Retinal pigment epithelial cell (primary cell): ENCODE measurements at regions not wholly inside any gene's neighbourhood (a gene's known extent, or its start where the extent isn't known, plus 50 kb on each side); places are given as distances from the start of the nearest gene placed in this dataset.
A peak's percentile ranks its signal among the peaks of the same experiment; 100 is the strongest.
"Not testable (repeated sequence)": the region's sequence is repeated elsewhere in the genome, so short reads cannot be mapped to it uniquely, and the experiment has no call there.

ENCODE experiments used
- DNase-seq: peaks from one replicate; pipeline ENCODE4 v3.0.0-alpha.2; 2010; ENCODE audit warnings: low read depth
- H3K4me3 ChIP-seq: 2 replicates; pipeline ENCODE4 v1.5.1; 2011; ENCODE audit warnings: mild to moderate bottlenecking, low read length, control low read depth, moderate library complexity
- CTCF ChIP-seq: conservative IDR thresholded peaks from 2 replicates; pipeline ENCODE4 v1.5.1; 2011; ENCODE audit warnings: low read depth, low read length, control low read depth, inconsistent platforms

- no peak for DNase-seq
- no peak for TF ChIP-seq CTCF
- H3K4me3 ChIP-seq: no peak overlapping the region
These were observed 94.7 kb upstream of the ZNF322 start for GRCh38 chr6:26754212-26754611.

- H3K4me3 ChIP-seq: peak overlapping the region; percentile 23
- DNase-seq: not testable (repeated sequence)
These were observed 95.3 kb upstream of the ZNF322 start for GRCh38 chr6:26754801-26755200.

- not testable (repeated sequence) for DNase-seq
- peak overlapping the region; percentile 40 for H3K4me3 ChIP-seq
These were observed 96.7 kb upstream of the ZNF322 start for GRCh38 chr6:26756067-26756805.

- DNase-seq, H3K4me3 ChIP-seq: not testable (repeated sequence)
These were observed 106.8 kb upstream of the ZNF322 start for GRCh38 chr6:26766203-26766902.

GRCh38 chr6:26770941-26771666 lies 111.6 kb upstream of the ZNF322 start:
- H3K4me3 ChIP-seq, DNase-seq: not testable (repeated sequence)

- H3K4me3 ChIP-seq, DNase-seq: not testable (repeated sequence)
These were observed 113.9 kb upstream of the ZNF322 start for GRCh38 chr6:26773414-26773813.

- not testable (repeated sequence) for DNase-seq, H3K4me3 ChIP-seq
These were observed 121.0 kb upstream of the ZNF322 start for GRCh38 chr6:26780563-26780962.

GRCh38 chr6:26795474-26796307 lies 136.1 kb upstream of the ZNF322 start:
- not testable (repeated sequence) for DNase-seq, H3K4me3 ChIP-seq

GRCh38 chr6:26799903-26800633 lies 140.5 kb upstream of the ZNF322 start:
- not testable (repeated sequence) for H3K4me3 ChIP-seq, DNase-seq

- not testable (repeated sequence) for H3K4me3 ChIP-seq, DNase-seq
These were observed 144.2 kb upstream of the ZNF322 start for GRCh38 chr6:26803762-26804161.

- H3K4me3 ChIP-seq, DNase-seq: not testable (repeated sequence)
These were observed 152.1 kb upstream of the ZNF322 start for GRCh38 chr6:26811486-26812116.

- H3K4me3 ChIP-seq, DNase-seq: not testable (repeated sequence)
These were observed 159.2 kb upstream of the ZNF322 start for GRCh38 chr6:26818640-26819225.

GRCh38 chr6:26827965-26828364 lies 168.4 kb upstream of the ZNF322 start:
- not testable (repeated sequence) for DNase-seq, H3K4me3 ChIP-seq

- DNase-seq: not testable (repeated sequence)
These were observed 169.9 kb upstream of the ZNF322 start for GRCh38 chr6:26829480-26829879.

GRCh38 chr6:26830992-26831391 lies 171.4 kb upstream of the ZNF322 start:
- not testable (repeated sequence) for H3K4me3 ChIP-seq, DNase-seq

More at GRCh38 chr6:26829480-26829879, 169.9 kb upstream of the ZNF322 start:
- not testable (repeated sequence) for H3K4me3 ChIP-seq

GRCh38 chr6:26835707-26836106 lies 176.2 kb upstream of the ZNF322 start:
- not testable (repeated sequence) for DNase-seq, H3K4me3 ChIP-seq
